Fibroblast of lung (primary cell): ENCODE measurements at regions not wholly inside any gene's neighbourhood (a gene's known extent, or its start where the extent isn't known, plus 50 kb on each side); places are given as distances from the start of the nearest gene placed in this dataset.

ENCODE experiments used
- DNase-seq, 2 donors: peaks; one replicate each; pipeline versions ENCODE4 v3.0.0 to v3.0.0-alpha.2; 2010; ENCODE audit warnings: low read depth in 2 of 2
- H2AFZ ChIP-seq: 2 replicates; pipeline ENCODE4 v1.5.1; 2012; ENCODE audit warnings: low read length, control low read depth, inconsistent platforms
- H3K27ac ChIP-seq: 2 replicates; pipeline ENCODE4 v1.5.1; 2011; ENCODE audit warnings: low read length, control low read depth; ENCODE audit not compliant: insufficient read depth
- H3K27me3 ChIP-seq: 2 replicates; pipeline ENCODE4 v1.5.1; 2011; ENCODE audit warnings: mild to moderate bottlenecking, low read length; ENCODE audit not compliant: control insufficient read depth, insufficient read depth
- H3K36me3 ChIP-seq: 2 replicates; pipeline ENCODE4 v1.5.1; 2011; ENCODE audit warnings: low read length; ENCODE audit not compliant: control insufficient read depth, insufficient read depth
- H3K4me1 ChIP-seq: 2 replicates; pipeline ENCODE4 v1.5.1; 2011; ENCODE audit warnings: low read length; ENCODE audit not compliant: control insufficient read depth, insufficient read depth; ENCODE audit errors: extremely low read depth
- H3K4me2 ChIP-seq: 2 replicates; pipeline ENCODE4 v1.5.1; 2011; ENCODE audit warnings: low read length, control low read depth; ENCODE audit not compliant: insufficient read depth; ENCODE audit errors: extremely low read depth
- H3K4me3 ChIP-seq, 4 experiments: fragments of 200-600 bp in 1 of 4; sonication (generic) in 1 of 4; replicated peaks in 1 of 4; 2 replicates each; pipeline ENCODE4 v1.5.1; 2011 to 2016; ENCODE audit warnings: low read length in 4 of 4, low read depth in 3 of 4, mild to moderate bottlenecking in 3 of 4, control low read depth in 2 of 4, inconsistent platforms in 1 of 4, mixed read lengths in 1 of 4; ENCODE audit not compliant: insufficient read depth in 1 of 4; ENCODE audit errors: control extremely low read depth in 1 of 4
- H3K79me2 ChIP-seq: 2 replicates; pipeline ENCODE4 v1.5.1; 2012; ENCODE audit warnings: mild to moderate bottlenecking, low read length, inconsistent platforms; ENCODE audit not compliant: control insufficient read depth, insufficient read depth
- H3K9ac ChIP-seq: 2 replicates; pipeline ENCODE4 v1.5.1; 2011; ENCODE audit warnings: mild to moderate bottlenecking, low read length, control low read depth; ENCODE audit not compliant: insufficient read depth
- H3K9me3 ChIP-seq: 2 replicates; pipeline ENCODE4 v1.5.1; 2012; ENCODE audit warnings: low read depth, low read length; ENCODE audit not compliant: control insufficient read depth, insufficient read depth
- H4K20me1 ChIP-seq: 2 replicates; pipeline ENCODE4 v1.5.1; 2011; ENCODE audit warnings: low read length; ENCODE audit not compliant: control insufficient read depth, insufficient read depth; ENCODE audit errors: extremely low read depth
- CTCF ChIP-seq, 2 donors: IDR thresholded peaks in 1 of 2; conservative IDR thresholded peaks in 1 of 2; 1 replicate in 1 of 2; 2 replicates in 1 of 2; pipeline ENCODE4 v1.5.1; 2011 to 2012; ENCODE audit warnings: low read length in 2 of 2, control low read depth in 1 of 2, inconsistent platforms in 1 of 2, low read depth in 1 of 2, mild to moderate bottlenecking in 1 of 2
- EZH2 ChIP-seq: IDR thresholded peaks from 2 replicates; pipeline ENCODE4 v1.5.1; 2012; ENCODE audit warnings: low read length, control low read depth, mild to moderate bottlenecking; ENCODE audit errors: missing control alignments

- no peaks in the 10 kb centered on the region for H3K27me3 ChIP-seq
- H3K4me3 ChIP-seq, result no peak overlapping the region
- H3K79me2 ChIP-seq, result no peaks in the 10 kb centered on the region
- H3K27ac ChIP-seq, result no peak overlapping the region
- no peak overlapping the region for H3K4me2 ChIP-seq
- H3K9me3 ChIP-seq, result no peaks in the 10 kb centered on the region
- peak; percentile 61 to 91 for DNase-seq
- no peak overlapping the region for H2AFZ ChIP-seq
- no peak overlapping the region for H3K9ac ChIP-seq
- H4K20me1 ChIP-seq, result no peaks in the 10 kb centered on the region
- TF ChIP-seq CTCF (conservative IDR thresholded peaks at IDR 0.05 in 1 of 2, IDR thresholded peaks at IDR 0.05 in 1 of 2; ENCODE audit: low read depth in 1 of 2, low read length in 2 of 2) (no peak), EZH2 (no peak)
- no peaks in the 10 kb centered on the region for H3K36me3 ChIP-seq
- no peaks in the 10 kb centered on the region for H3K4me1 ChIP-seq
Measured at GRCh38 chr2:35298493-35298892, 1057.1 kb upstream of the CRIM1 start.

GRCh38 chr2:35297403-35297802 is 1058.2 kb upstream of the CRIM1 start:
- H3K9ac ChIP-seq, result no peak overlapping the region
- H3K4me2 ChIP-seq, result no peak overlapping the region
- no peaks in the 10 kb centered on the region for H3K27me3 ChIP-seq
- H3K36me3 ChIP-seq, result no peaks in the 10 kb centered on the region
- TF ChIP-seq EZH2 (no peak), CTCF (conservative IDR thresholded peaks at IDR 0.05 in 1 of 2, IDR thresholded peaks at IDR 0.05 in 1 of 2; ENCODE audit: low read depth in 1 of 2, low read length in 2 of 2) (no peak)
- no peak overlapping the region for H3K27ac ChIP-seq
- no peaks in the 10 kb centered on the region for H4K20me1 ChIP-seq
- no peak for DNase-seq
- H3K4me1 ChIP-seq, result no peaks in the 10 kb centered on the region
- H3K79me2 ChIP-seq, result no peaks in the 10 kb centered on the region
- H3K4me3 ChIP-seq, result no peak overlapping the region
- no peaks in the 10 kb centered on the region for H3K9me3 ChIP-seq
- H2AFZ ChIP-seq, result no peak overlapping the region

GRCh38 chr2:35294636-35295263 is 1060.8 kb upstream of the CRIM1 start:
- no peak overlapping the region for H3K4me2 ChIP-seq
- no peak overlapping the region for H3K9ac ChIP-seq
- no peak for DNase-seq
- no peaks in the 10 kb centered on the region for H3K4me1 ChIP-seq
- no peaks in the 10 kb centered on the region for H3K27me3 ChIP-seq
- no peak overlapping the region for H3K27ac ChIP-seq
- no peaks in the 10 kb centered on the region for H3K9me3 ChIP-seq
- no peaks in the 10 kb centered on the region for H4K20me1 ChIP-seq
- no peak overlapping the region for H2AFZ ChIP-seq
- H3K36me3 ChIP-seq, result no peaks in the 10 kb centered on the region
- no peaks in the 10 kb centered on the region for H3K79me2 ChIP-seq
- TF ChIP-seq CTCF (conservative IDR thresholded peaks at IDR 0.05 in 1 of 2, IDR thresholded peaks at IDR 0.05 in 1 of 2; ENCODE audit: low read depth in 1 of 2, low read length in 2 of 2) (no peak), EZH2 (no peak)
- H3K4me3 ChIP-seq, result no peak overlapping the region
